ENCODE measurements at regions not wholly inside any gene's neighbourhood (a gene's known extent, or its start where the extent isn't known, plus 50 kb on each side); places are given as distances from the start of the nearest gene placed in this dataset.
"Not testable (repeated sequence)": the region's sequence is repeated elsewhere in the genome, so short reads cannot be mapped to it uniquely, and the experiment has no call there.

DNA sequence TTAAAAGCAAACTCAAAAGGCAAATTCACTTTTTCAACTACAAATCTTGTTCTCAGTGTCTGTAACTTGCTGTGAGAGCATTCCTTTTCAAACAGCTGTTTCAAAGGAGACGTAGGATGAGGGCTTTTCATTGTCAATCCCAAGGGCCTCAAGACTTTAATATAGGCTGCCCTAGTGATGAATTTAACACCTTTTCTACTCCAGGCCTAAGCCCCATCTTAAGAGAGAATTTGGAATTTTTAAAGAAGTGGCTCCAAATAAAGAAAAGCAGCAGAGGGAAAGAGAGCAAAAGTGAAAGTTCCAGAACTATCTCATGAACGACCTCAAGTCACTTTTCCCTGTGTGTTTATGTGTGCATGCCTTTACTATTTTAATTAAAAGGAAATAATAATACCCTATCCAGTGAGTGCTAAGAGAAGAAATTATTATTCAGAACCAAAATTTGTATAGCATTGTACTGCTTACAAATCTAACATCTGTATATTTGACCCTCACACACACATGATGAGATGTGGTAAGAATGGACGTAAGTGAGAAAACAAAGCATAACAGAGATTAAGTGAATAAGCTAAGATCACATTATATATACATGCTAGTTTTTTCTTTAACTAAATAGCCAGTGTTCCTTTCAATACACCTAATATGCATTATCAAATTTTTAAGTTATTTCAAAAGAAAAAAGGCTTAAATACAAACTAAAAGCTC lies 196.4 kb downstream of the VGLL3 start:
- DNase-seq (ENCODE audit: low spot score): no peak

DNA sequence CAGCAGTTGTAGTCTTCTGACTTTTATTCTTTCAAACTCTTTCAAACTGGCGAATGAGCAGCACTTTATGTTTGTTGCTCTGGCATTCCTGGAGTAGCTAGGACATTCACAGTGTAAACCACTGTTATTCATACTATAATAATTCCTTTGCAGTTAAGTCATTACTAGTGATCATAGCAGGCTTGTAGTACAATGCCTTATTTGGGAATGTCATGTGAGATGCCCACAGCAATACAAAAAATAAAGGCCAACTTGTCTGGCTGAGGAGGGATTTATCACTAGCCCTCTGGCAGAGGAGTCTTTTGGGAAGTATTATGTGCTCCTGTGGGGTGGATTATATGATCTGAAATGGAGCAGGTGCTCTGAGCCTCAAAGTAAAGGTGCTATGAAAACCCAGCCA lies 197.2 kb downstream of the VGLL3 start:
- DNase-seq (ENCODE audit: low spot score): peak; percentile 89

DNA sequence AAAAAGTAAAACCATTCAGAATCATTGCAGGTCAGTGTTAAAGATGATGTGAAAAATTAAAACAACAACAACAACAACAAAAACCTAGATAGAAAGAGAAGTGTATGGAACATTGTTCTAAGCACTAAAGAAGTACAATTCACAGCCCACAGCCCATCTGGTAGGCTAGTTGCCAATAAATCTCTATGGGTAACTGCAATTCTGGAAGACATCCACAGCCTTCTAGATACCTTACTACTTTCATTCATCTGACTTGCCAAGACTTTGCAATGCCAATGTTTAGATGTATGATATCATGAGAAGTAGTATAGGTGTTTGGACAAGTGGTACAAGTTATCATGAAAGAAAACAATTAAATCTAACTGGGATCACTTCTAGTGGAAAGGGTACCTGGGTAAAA lies 198.6 kb downstream of the VGLL3 start:
- DNase-seq (ENCODE audit: low spot score): no peak

DNA sequence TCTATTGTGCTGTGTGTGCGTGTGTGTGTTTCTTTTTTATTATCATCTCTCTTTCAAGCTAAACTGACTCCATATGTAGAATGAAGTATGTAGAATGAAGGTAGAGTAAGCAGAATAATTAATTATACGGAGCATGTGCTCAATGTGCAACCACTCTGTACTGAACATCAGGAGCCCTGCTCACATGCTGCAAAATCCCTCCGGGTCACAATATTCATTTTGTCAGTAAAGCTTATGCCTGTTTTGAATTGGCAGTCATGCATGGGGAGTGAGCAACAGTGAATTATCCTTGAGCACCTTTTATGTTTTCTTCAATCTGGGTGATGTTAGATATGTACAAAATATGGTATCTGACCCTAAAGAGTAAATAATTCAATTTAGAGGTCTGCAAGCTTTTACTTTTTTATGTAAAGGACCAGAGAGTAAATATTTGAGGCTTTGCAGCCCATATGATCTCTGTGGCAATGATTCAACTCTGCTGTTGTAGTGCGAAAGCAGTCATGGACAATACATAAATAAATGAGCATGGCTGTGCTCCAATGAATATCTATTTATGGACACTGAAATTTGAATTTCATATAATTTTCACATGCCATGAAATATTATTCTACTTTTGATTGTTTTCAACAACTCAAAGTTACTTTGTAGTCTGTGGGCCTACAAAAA lies 199.9 kb downstream of the VGLL3 start:
- no peak for DNase-seq (ENCODE audit: low spot score)

DNA sequence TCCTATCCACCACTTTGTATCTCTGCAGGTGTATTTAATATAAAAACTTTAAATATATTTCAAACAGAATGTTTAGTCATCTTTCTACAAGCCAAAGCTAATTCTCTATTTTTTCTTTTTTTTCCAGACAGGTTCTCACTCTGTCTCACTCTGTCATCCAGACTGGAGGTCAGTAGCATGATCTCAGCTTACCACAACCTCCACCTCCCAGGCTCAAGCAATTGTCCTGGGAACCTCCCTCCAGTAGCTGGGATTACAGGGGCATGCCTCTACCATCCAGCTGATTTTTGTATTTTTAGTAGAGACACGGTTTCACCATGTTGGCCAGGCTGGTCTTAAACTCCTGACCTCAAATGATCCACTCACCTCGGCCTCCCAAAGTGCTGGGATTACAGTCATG lies 202.6 kb downstream of the VGLL3 start:
- DNase-seq (ENCODE audit: low spot score): no peak

DNA sequence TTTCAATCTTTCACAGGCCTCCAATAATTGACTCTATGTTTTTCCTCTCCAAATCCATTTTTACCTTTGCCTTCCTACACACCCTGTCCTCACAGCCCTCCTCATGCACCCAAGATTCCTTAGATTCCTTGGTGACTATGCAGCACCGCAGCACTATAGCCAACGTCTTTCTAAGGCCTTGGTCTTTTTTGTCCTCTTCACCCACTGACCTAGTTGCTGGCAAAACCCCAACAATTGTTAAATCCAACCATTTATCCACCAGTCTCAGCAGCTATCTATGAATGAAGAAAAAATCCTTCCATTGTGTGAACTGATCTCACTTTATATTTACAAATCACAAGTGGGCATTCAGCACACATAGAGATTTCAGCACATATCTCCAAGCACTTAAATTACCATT lies 203.9 kb downstream of the VGLL3 start:
- DNase-seq (ENCODE audit: low spot score): no peak

DNA sequence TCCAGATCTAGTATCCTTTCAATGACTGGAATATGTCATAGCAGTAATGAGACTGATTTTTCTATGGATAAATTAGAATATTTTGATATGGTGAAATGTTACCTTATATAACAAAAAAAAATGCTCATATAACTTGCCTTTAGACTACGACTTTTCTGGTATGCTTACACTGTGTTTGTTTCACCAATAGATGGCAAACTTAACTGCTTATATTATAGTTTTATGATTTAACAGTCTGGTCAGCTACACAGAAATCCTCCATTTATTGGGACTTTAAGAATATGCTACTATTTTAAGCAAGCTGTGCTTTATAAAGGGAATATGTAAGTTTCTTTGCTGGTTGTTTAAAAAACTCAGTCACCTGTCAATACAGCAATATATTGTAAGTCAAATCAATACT lies 205.6 kb downstream of the VGLL3 start:
- peak; percentile 33 for DNase-seq (ENCODE audit: low spot score)

DNA sequence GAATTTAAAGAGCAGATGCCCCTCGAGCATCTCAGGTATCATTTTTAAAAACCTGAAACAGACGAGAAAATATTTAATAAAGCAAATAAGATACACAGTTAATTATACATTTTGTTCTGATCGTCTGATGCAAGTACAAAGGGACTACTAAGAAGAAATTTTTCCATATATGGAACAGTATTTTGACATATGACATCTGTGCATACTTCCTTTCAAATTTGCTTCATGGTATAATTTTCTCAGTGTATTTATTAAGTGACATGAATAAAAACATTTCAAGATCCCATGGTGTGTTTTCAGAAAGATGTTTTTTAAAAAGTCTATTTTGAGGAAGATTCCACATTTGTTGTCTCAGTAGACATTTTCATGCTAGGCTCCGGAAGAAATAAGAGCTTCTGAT lies 208.1 kb downstream of the VGLL3 start:
- no peak for DNase-seq (ENCODE audit: low spot score)

DNA sequence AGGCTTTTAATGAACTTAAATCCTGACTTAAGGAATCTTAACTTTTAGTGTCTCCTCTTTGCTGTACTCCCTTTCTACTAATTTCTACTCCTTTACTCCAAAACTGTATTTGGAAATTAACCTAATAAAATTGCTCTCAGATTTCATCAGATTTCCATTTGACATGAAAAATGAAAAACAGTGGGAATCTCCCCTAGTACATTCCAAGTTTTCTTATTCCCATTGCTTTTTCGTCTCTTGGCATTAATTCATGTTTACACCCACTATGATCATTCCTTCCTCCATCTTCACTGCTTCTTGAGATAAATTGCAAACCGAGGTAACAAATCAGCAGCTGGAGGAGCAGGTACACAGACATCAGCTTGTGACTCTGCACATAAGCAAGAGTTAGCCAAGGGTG lies 208.7 kb downstream of the VGLL3 start:
- no peak for DNase-seq (ENCODE audit: low spot score)

DNA sequence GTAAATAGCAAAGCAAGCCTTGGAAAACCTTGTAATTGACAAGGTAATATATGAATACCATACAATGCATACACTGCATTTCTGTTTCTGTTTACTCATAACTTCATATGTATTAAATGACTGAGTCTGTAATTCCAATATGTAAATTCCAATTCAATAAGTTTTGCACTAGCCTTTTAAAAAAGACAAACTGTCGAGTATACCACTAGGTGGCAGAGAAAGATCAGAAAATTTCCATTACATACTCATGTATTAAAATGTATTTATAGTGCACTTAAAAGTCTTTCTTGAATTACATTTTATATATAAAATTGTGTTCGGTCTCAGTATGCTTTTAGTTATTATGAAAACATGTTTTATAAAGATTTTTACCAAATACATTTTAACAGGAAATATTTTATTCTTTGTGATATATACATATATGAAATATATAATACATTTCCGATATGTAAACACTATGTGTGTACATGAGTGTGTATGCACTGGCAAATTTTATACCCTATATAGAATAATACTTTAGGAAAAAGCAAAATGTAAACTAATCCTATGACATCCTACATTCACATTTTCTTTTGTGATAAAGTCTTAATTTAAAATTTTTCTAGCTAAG lies 216.8 kb downstream of the VGLL3 start:
- DNase-seq (ENCODE audit: low spot score): peak; percentile 65

DNA sequence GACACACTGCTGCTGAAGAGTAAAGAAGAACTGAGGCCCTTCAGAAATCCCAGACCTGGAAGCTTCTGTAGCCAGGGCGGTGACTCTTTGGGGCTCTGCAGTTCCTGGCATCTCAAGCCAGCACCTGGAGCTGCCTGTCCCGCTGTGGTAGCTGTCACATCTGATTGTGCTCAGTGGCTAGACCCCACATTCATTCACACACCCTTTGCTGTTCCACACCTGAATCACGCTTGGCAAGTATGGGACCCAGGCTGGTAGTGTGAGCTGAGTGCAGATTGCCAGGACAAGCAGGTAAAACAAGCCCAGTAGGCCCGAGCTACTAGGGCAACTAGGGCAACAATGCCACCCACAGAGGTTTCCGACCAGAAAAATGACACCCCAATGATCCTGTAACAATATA lies 218.2 kb downstream of the VGLL3 start:
- DNase-seq (ENCODE audit: low spot score): no peak

DNA sequence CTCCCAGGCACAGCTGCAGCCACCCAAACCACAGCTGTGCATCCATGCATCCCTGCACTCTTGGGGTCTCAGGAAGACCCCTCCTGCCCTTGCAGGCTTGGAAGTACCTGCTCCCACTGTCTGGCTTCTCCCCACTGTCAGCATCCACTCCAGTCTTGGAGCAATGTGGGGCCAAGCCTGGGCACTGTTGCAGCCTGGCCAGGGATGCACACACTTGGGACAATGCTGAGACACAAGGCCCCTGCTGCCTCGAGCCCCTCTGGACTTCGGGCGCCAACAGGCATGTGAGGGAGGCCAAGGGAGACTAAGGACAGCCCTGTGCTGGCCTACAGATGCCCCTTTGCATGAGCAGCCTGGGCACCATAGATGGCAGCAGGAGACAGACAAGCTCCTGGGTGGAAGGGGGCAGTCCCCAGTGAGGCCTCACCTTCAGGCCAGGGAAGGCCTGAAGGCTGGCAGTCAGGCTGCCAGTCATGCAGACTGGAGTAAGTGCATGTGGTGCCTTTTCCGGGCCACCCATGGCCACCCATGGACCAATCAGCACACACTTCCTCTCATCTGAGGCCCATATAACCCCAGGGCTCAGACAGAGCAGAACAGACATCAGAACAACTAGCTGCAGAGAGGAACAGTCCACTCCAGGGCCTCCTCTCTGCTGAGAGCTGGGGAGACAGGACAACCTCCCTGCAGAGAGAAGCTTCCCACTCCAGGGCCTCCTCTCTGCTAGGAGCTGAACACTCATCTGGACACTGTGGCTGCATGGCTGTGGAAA lies 219.0 kb downstream of the VGLL3 start:
- no peak for DNase-seq (ENCODE audit: low spot score)

DNA sequence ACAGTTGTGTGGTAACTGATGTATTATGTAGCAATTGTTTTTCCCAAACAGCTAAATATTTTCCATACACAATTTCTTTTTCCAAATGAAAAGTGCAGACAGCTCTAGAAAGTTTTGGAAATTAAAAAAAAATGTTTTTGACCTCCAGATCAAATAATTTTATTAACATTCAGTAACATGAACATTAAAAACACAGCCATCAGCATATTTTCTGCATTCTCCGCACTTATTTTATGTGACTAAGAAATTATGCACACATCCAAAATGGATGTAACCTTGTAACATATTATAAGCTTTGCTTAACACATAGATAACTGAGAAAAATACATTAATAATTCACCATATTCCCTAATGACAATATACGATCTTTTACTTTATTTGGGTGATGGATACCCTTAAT lies 224.6 kb downstream of the VGLL3 start:
- DNase-seq (ENCODE audit: low spot score): no peak

DNA sequence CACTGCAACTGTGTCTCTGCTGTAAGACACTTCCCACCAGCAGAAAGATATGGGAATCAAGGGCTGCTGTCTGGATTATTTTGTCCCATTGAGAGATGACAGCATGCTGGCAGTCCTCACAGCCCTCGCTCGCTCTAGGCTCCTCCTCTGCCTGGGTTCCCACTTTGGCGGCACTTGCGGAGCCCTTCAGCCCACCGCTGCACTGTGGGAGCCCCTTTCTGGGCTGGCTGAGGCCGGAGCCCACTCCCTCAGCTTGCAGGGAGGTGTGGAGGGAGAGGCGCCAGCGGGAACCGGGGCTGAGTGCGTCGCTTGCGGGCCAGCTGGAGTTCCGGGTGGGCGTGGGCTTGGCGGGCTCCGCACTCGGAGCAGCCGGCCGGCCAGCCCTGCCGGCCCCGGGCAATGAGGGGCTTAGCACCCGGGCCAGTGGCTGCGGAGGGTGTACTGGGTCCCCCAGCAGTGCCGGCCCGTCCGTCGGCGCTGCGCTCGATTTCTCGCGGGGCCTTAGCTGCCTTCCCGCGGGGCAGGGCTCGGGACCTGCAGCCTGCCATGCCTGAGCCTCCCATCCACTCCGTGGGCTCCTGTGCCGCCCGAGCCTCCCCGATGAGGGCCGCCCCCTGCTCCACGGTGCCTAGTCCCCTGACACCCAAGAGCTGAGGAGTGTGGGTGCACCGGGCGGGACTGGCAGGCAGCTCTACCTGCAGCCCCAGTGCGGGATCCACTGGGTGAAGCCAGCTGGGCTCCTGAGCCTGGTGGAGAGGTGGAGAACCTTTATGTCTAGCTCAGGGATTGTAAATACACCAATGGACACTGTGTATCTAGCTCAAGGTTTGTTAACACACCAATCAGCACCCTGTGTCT lies 233.4 kb downstream of the VGLL3 start:
- not testable (repeated sequence) for DNase-seq (ENCODE audit: low spot score)

DNA sequence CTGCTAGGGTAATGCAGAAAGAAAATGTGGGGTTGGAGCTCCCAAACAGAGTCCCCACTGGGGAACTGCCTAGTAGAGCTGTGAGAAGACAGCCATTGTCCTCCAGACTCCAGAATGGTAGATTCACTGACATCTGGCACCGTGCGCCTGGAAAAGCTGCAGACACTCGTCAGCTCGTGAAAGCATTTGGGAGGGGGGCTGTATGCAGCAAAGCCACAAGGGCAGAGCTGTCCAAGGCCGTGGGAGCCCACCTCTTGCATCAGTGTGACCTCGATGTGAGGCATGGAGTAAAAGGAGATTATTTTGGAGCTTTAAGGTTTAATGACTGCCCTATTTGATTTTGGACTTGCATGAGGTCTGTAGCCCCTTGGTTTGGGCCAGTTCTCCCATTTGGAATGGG lies 242.9 kb downstream of the VGLL3 start:
- DNase-seq (ENCODE audit: low spot score): no peak

DNA sequence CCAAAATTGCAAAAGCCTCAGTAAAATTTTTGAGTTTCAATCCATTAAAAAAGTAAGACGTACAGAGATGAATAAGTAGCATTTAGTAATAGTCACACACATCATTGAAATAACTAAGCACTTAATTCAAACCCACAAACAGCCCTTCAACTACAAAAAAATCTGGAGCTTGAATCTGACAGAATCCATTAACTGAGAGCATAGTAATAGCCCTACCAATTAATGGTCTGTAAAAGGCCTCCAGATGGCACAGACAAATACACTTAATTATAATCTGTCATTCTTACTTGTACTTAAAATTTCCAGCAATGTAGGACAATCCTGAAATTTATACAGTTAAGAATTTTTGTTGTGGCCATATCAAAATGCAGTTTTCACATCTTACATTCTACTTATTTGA lies 246.9 kb downstream of the VGLL3 start:
- no peak for DNase-seq (ENCODE audit: low spot score)

DNA sequence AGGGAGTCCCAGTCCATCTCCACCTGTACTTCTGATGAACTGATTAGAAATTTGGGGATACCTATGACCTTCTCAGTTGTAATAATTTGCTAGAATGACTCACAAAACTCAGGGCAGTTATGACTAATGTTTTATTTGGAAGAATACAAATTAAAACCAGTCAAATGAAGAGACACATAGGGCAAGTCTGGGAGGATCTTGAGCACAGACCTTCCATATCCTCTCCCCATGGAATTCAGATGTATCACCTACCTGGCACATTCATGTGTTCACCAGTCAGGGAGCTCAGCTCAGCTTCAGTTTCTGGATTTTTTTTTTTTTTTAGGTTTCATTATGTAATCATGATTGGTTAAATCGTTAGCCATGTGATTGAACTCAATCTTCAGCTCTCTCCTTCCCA lies 247.7 kb downstream of the VGLL3 start:
- DNase-seq (ENCODE audit: low spot score): no peak

DNA sequence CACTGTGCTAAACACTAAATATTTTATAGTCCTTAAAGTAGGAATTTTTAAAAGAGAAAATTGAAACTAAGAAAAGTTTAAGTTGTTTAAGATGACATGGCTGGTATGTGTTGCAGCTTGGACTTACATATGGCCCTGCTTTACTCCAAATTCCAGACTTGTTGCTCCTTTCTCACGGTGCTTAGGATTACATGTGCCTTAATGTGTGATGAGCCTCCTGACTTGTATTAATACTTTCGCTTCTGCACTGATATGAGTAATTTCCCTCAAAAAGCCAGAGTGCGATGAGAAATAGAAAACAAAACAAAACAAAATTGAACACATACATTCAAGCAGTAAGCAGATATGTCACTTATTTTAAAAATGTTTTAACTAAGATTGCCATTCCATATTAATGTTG lies 250.2 kb downstream of the VGLL3 start:
- DNase-seq (ENCODE audit: low spot score): no peak

DNA sequence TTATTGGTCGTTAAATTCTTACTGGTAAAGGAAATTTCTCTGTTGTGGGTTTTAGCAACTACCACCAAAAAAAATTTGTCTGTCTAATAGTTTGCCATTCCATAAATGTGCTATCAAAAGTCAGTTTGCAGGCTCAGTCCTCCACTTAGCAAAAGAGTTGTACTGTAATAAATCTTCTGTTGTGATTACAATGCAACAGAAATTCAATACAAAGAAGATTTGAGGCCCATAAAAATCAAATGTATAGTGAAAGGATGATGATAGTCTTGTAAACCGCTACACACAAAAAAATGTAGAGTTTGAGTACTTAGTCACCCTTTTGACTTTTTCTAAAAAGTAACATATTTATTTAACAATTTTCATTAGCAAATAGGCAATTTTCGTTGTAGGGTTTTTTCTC lies 251.7 kb downstream of the VGLL3 start:
- DNase-seq (ENCODE audit: low spot score): no peak

DNA sequence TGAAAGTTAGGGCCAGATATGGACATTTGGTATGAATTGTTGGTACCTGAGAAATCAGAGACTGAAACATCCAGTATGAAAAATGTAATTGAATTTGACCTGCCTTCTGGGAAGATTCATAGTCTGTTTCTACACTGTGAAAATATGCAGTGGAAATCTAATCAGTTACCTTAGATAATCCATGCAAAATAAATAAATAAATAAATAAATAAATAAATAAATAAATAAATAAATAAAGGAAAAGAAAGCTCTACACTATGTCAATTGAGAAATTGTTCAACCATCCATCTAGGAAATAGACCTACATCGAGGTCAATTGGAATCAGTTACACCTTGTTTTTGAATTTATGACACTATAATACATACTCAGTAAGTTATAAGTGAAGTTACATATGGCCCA lies 252.3 kb downstream of the VGLL3 start:
- no peak for DNase-seq (ENCODE audit: low spot score)

DNA sequence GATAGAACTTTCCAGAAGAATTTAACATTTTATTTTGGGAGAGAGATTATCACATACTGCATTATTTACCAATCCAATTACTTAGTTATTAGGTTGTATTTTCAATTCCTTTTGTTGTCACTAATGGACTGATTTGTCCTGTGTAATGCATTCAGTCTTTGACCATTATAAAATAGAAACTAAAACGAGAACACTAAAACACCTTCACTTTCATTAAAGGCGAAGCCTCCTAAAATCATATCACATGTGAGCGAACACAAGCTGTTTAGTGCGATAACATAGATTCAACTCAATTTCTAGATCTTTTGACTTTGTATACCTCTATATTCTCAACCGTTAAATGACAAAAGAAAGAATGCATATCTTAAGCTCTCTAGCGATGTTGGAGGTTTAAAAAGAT lies 253.4 kb downstream of the VGLL3 start:
- no peak for DNase-seq (ENCODE audit: low spot score)

DNA sequence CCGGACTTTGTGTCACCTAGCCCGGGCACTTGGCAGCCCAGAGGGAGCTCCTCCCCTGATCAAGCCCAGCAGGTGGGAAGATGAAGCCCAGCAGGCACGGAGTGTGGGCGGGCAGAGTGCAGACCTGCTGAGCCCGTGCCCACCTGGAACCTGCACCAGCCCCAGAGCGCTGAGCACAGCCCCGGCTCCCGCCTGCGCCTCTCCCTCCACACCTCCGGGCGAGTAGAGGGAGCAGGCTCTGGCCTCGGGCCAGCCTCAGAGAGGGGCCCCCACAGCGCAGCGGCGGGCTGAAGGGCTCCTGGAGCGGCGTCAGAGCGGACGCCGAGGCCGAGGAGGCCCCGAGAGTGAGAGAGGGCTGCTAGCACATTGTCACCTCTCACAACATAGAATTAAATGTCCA lies 257.7 kb downstream of the VGLL3 start:
- DNase-seq (ENCODE audit: low spot score): no peak

All from RKO (cell line).